T-helper 17 cell (primary cell): ENCODE measurements at regions not wholly inside any gene's neighbourhood (a gene's known extent, or its start where the extent isn't known, plus 50 kb on each side); places are given as distances from the start of the nearest gene placed in this dataset.
A peak's percentile ranks its signal among the peaks of the same experiment; 100 is the strongest.

Experiments
- ATAC-seq: fragments of 150-1000 bp; cut with Tn5 transposase; 2 replicates; pipeline ENCODE4 v1.10.0; 2021; ENCODE audit warnings: mild to moderate bottlenecking, moderate library complexity
- DNase-seq, 3 donors: peaks; one replicate each; pipeline versions ENCODE4 v3.0.0 to v3.0.0-alpha.2; 2020 to 2021
- H3K9me3 ChIP-seq: one replicate; pipeline ENCODE4 v1.7.0; 2013; ENCODE audit warnings: low read length, mild to moderate bottlenecking; ENCODE audit not compliant: control insufficient read depth, poor library complexity, severe bottlenecking
- H3K27ac Mint-ChIP-seq: one replicate; pipeline ENCODE4 v1.8.0; 2022; ENCODE audit warnings: mild to moderate bottlenecking, moderate library complexity, mixed read lengths
- H3K27me3 Mint-ChIP-seq: one replicate; pipeline ENCODE4 v1.8.0; 2022; ENCODE audit warnings: mixed read lengths
- H3K36me3 Mint-ChIP-seq: one replicate; pipeline ENCODE4 v1.8.0; 2022; ENCODE audit warnings: low read depth, mixed read lengths
- H3K4me1 Mint-ChIP-seq: one replicate; pipeline ENCODE4 v1.8.0; 2022; ENCODE audit warnings: mild to moderate bottlenecking, mixed read lengths
- H3K4me3 Mint-ChIP-seq: one replicate; pipeline ENCODE4 v1.8.0; 2022; ENCODE audit warnings: mild to moderate bottlenecking, moderate library complexity, mixed read lengths

- Mint-ChIP-seq H3K4me1 (peaks cover 2% of the 10 kb centered on the region), H3K27me3 (peaks cover 7% of the 10 kb centered on the region), H3K27ac (no peak overlapping the region), H3K36me3 (no peaks in the 10 kb centered on the region), H3K4me3 (no peak overlapping the region)
- H3K9me3 ChIP-seq: no peaks in the 10 kb centered on the region
- DNase-seq (no peak), ATAC-seq (no peak)
These were observed 187.1 kb upstream of the IER5L start for GRCh38 chr9:129365196-129365595.

GRCh38 chr9:129363216-129363873 lies 185.3 kb upstream of the IER5L start:
- no peak overlapping the region for H3K27ac Mint-ChIP-seq
- H3K27me3 Mint-ChIP-seq: peaks cover 17% of the 10 kb centered on the region
- no peak overlapping the region for H3K4me3 Mint-ChIP-seq
- no peak for DNase-seq
- ATAC-seq: no peak
- H3K36me3 Mint-ChIP-seq: no peaks in the 10 kb centered on the region
- H3K9me3 ChIP-seq: no peaks in the 10 kb centered on the region
- H3K4me1 Mint-ChIP-seq: peaks cover 2% of the 10 kb centered on the region

- Mint-ChIP-seq H3K27me3 (peaks cover 17% of the 10 kb centered on the region), H3K4me1 (peaks cover 2% of the 10 kb centered on the region), H3K27ac (no peak overlapping the region), H3K4me3 (no peak overlapping the region), H3K36me3 (no peaks in the 10 kb centered on the region)
- DNase-seq (no peak), ATAC-seq (no peak)
- H3K9me3 ChIP-seq: no peaks in the 10 kb centered on the region
These were observed 184.4 kb upstream of the IER5L start for GRCh38 chr9:129362287-129363000.

GRCh38 chr9:129361196-129361595 lies 183.1 kb upstream of the IER5L start:
- ATAC-seq: no peak
- H3K4me3 Mint-ChIP-seq: no peak overlapping the region
- peaks cover 17% of the 10 kb centered on the region for H3K27me3 Mint-ChIP-seq
- peaks cover 2% of the 10 kb centered on the region for H3K4me1 Mint-ChIP-seq
- DNase-seq: no peak
- no peaks in the 10 kb centered on the region for H3K9me3 ChIP-seq
- H3K27ac Mint-ChIP-seq: no peak overlapping the region
- no peaks in the 10 kb centered on the region for H3K36me3 Mint-ChIP-seq

GRCh38 chr9:129359916-129360536 lies 182.0 kb upstream of the IER5L start:
- Mint-ChIP-seq H3K4me1 (peaks cover 2% of the 10 kb centered on the region), H3K36me3 (no peaks in the 10 kb centered on the region), H3K27ac (no peak overlapping the region), H3K4me3 (no peak overlapping the region), H3K27me3 (peaks cover 17% of the 10 kb centered on the region)
- DNase-seq: no peak
- no peak for ATAC-seq
- no peaks in the 10 kb centered on the region for H3K9me3 ChIP-seq

- Mint-ChIP-seq H3K4me3 (no peak overlapping the region), H3K27ac (no peak overlapping the region), H3K4me1 (peaks cover 2% of the 10 kb centered on the region), H3K36me3 (no peaks in the 10 kb centered on the region), H3K27me3 (peaks cover 11% of the 10 kb centered on the region)
- ATAC-seq (no peak), DNase-seq (no peak)
- no peaks in the 10 kb centered on the region for H3K9me3 ChIP-seq
These were observed 181.2 kb upstream of the IER5L start for GRCh38 chr9:129359162-129359811.

- Mint-ChIP-seq H3K4me3 (no peak overlapping the region), H3K4me1 (peaks cover 2% of the 10 kb centered on the region), H3K36me3 (no peaks in the 10 kb centered on the region), H3K27ac (no peak overlapping the region), H3K27me3 (peaks cover 10% of the 10 kb centered on the region)
- DNase-seq: no peak
- no peaks in the 10 kb centered on the region for H3K9me3 ChIP-seq
- no peak for ATAC-seq
These were observed 180.6 kb upstream of the IER5L start for GRCh38 chr9:129358621-129359154.

- Mint-ChIP-seq H3K4me3 (no peak overlapping the region), H3K36me3 (peaks cover 2% of the 10 kb centered on the region), H3K27me3 (peaks cover 10% of the 10 kb centered on the region), H3K4me1 (peaks cover 2% of the 10 kb centered on the region), H3K27ac (no peak overlapping the region)
- DNase-seq (no peak), ATAC-seq (no peak)
- H3K9me3 ChIP-seq: no peaks in the 10 kb centered on the region
These were observed 179.7 kb upstream of the IER5L start for GRCh38 chr9:129357773-129358245.

- DNase-seq: no peak
- Mint-ChIP-seq H3K4me3 (no peak overlapping the region), H3K27ac (no peak overlapping the region), H3K27me3 (peaks cover 10% of the 10 kb centered on the region), H3K36me3 (peaks cover 2% of the 10 kb centered on the region), H3K4me1 (peaks cover under 1% of the 10 kb centered on the region)
- no peaks in the 10 kb centered on the region for H3K9me3 ChIP-seq
- ATAC-seq: no peak
These were observed 179.1 kb upstream of the IER5L start for GRCh38 chr9:129356871-129357772.

- ATAC-seq: no peak
- Mint-ChIP-seq H3K4me1 (peaks cover 3% of the 10 kb centered on the region), H3K36me3 (peaks cover 2% of the 10 kb centered on the region), H3K27ac (no peak overlapping the region), H3K27me3 (peaks cover 14% of the 10 kb centered on the region), H3K4me3 (no peak overlapping the region)
- no peaks in the 10 kb centered on the region for H3K9me3 ChIP-seq
- no peak for DNase-seq
These were observed 177.6 kb upstream of the IER5L start for GRCh38 chr9:129355631-129356030.

GRCh38 chr9:129354498-129354897 lies 176.4 kb upstream of the IER5L start:
- Mint-ChIP-seq H3K4me3 (no peak overlapping the region), H3K27me3 (peaks cover 19% of the 10 kb centered on the region), H3K27ac (no peak overlapping the region), H3K4me1 (peaks cover 3% of the 10 kb centered on the region), H3K36me3 (peaks cover 2% of the 10 kb centered on the region)
- DNase-seq: no peak
- ATAC-seq: no peak
- no peaks in the 10 kb centered on the region for H3K9me3 ChIP-seq

GRCh38 chr9:129353697-129354336 lies 175.8 kb upstream of the IER5L start:
- H3K27ac Mint-ChIP-seq: no peak overlapping the region
- peaks cover 13% of the 10 kb centered on the region for H3K27me3 Mint-ChIP-seq
- peaks cover 3% of the 10 kb centered on the region for H3K4me1 Mint-ChIP-seq
- H3K36me3 Mint-ChIP-seq: peaks cover 2% of the 10 kb centered on the region
- DNase-seq (no peak), ATAC-seq (no peak)
- peak overlapping the region; percentile 74 for H3K4me3 Mint-ChIP-seq
- no peaks in the 10 kb centered on the region for H3K9me3 ChIP-seq
